ENCODE measurements at regions not wholly inside any gene's neighbourhood (a gene's known extent, or its start where the extent isn't known, plus 50 kb on each side); places are given as distances from the start of the nearest gene placed in this dataset.

DNA sequence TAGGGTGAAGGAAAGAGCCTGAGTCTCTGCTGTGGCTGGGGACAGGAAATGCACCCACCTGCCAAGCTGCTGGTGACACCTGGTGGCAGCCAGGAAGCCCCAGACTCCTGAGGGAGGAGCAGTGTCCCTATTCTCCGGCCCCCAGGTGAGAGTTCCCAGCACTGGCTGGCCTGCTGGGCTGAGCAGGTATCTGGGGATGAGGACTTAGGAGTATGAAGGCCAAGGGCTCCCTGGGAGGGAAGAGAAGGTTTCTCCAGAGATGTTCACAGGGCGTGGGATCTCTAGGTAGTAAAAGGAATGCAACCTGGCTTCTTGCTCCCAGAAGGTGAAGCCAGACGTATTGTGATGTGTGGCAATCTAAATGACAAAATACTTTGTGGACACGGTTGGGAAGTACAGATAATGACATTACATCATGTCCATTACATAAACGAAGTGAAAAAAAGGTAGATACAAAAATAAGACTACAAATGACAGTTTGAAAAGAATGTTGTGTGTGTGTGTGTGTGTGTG, 75.8 kb upstream of the SLC1A4 start:
- Histone ChIP-seq H4K8ac (ENCODE audit: low read depth in 2 of 2, low read length in 2 of 2) (no peak overlapping the region), H3K27ac (ENCODE audit: insufficient read depth, low read length) (no peak overlapping the region), H3K56ac (ENCODE audit: extremely low read depth, insufficient read depth, low read length) (no peak overlapping the region), H2AK9ac (replicated peaks; ENCODE audit: low read depth, low read length, poor library complexity) (no peak overlapping the region), H3K36me3 (ENCODE audit: control insufficient read depth, insufficient read depth, low read length) (no peaks in the 10 kb centered on the region), H2BK120ac (ENCODE audit: low read depth, low read length) (no peak overlapping the region), H3K14ac (replicated peaks; ENCODE audit: low read depth, low read length) (no peak overlapping the region), H3K4me3 (ENCODE audit: insufficient read depth, low read depth, low read length) (no peak overlapping the region), H3K27me3 (ENCODE audit: control insufficient read depth, insufficient read depth, low read length) (peaks cover 33% of the 10 kb centered on the region), H3K9me3 (ENCODE audit: control insufficient read depth, insufficient read depth, low read length) (no peaks in the 10 kb centered on the region), H2AK5ac (ENCODE audit: low read depth, low read length) (no peak overlapping the region), H2BK5ac (ENCODE audit: low read depth, low read length, poor library complexity, severe bottlenecking) (no peak overlapping the region), H2BK20ac (ENCODE audit: low read depth, low read length) (no peak overlapping the region), H4K91ac (ENCODE audit: insufficient read depth, low read depth, low read length) (no peak overlapping the region), H3K4ac (ENCODE audit: low read depth, low read length) (no peak overlapping the region), H2AFZ (replicated peaks; ENCODE audit: low read length, poor library complexity) (no peak overlapping the region), H3K9ac (ENCODE audit: low read depth, low read length) (no peak overlapping the region), H3K79me1 (ENCODE audit: low read depth in 1 of 2, low read length in 2 of 2) (no peaks in the 10 kb centered on the region), H4K20me1 (ENCODE audit: insufficient read depth, low read length) (no peaks in the 10 kb centered on the region), H2BK15ac (ENCODE audit: low read depth, low read length) (no peak overlapping the region), H3K4me2 (ENCODE audit: low read depth, low read length) (no peak overlapping the region), H3K23ac (ENCODE audit: low read depth, low read length) (no peak overlapping the region), H3K4me1 (ENCODE audit: control insufficient read depth, insufficient read depth, low read length) (no peaks in the 10 kb centered on the region), H3K9me1 (ENCODE audit: insufficient read depth, low read length) (no peaks in the 10 kb centered on the region), H3K18ac (ENCODE audit: low read depth, low read length) (no peak overlapping the region), H4K5ac (ENCODE audit: low read depth, low read length) (no peak overlapping the region)
- no TSS peak for BruUV-seq (replicated peaks)
- in situ Hi-C loops (cut with MboI; ENCODE audit: low sequenced_read_pairs), result loop anchor here (25.0 kb wide), 1 partner anchor 249 kb away; no protein-coding TSS in a partner anchor
- intact Hi-C loops (cut with micrococcal nuclease), result no loop called here
- ATAC-seq (ENCODE audit: low read depth) (no peak), DNase-seq (no peak)
- WGBS, 2 experiments (ENCODE audit: extremely low coverage in 2 of 2, insufficient read length in 1 of 2), result 38% methylated on average over 1 of the region's 5 CpGs; no CpG with 5 or more reads in 1 of the 2 experiments
- dilution Hi-C loops (cut with HindIII; ENCODE audit: low sequenced_read_pairs, unreplicated experiment), result no loop called here
- ChIA-PET POLR2A (ENCODE audit: unreplicated experiment) (no interaction called here), CTCF (no interaction called here)
- TF ChIP-seq MAFK (IDR thresholded peaks at IDR 0.05; ENCODE audit: low read depth, low read length) (no peak), RAD21 (IDR thresholded peaks at IDR 0.05; ENCODE audit: low read length) (peak; percentile 22; the same call in 1 of the 2 replicates)

All from IMR-90 (cell line).